Left ventricle myocardium superior (tissue), 1 donor: ENCODE measurements at regions not wholly inside any gene's neighbourhood (a gene's known extent, or its start where the extent isn't known, plus 50 kb on each side); places are given as distances from the start of the nearest gene placed in this dataset.
"Not testable (repeated sequence)": the region's sequence is repeated elsewhere in the genome, so short reads cannot be mapped to it uniquely, and the experiment has no call there.

Source experiments
- ATAC-seq: fragments of 200-7000 bp; cut with Tn5 transposase; one replicate; pipeline ENCODE4 v1.9.1; 2020; ENCODE audit warnings: mild to moderate bottlenecking, moderate library complexity
- DNase-seq: peaks from one replicate; pipeline ENCODE4 v3.0.0-alpha.2; 2020
- intact Hi-C: fragments of 100-400 bp; cut with micrococcal nuclease; formaldehyde crosslinking; loops from one replicate; pipeline ENCODE4 v1.11.0; 2022
- donor health status: DM: no; HTN: yes; CAD: no; lungs with severe emphysema.

GRCh38 chrX:13482746-13483541 lies 86.5 kb upstream of the EGFL6 start:
- intact Hi-C loops: loop anchor here (10.0 kb wide), 3 partner anchors 358 to 538 kb away; partner anchors contain the start of gene TMSB4X
- DNase-seq (no peak), ATAC-seq (no peak)

DNA sequence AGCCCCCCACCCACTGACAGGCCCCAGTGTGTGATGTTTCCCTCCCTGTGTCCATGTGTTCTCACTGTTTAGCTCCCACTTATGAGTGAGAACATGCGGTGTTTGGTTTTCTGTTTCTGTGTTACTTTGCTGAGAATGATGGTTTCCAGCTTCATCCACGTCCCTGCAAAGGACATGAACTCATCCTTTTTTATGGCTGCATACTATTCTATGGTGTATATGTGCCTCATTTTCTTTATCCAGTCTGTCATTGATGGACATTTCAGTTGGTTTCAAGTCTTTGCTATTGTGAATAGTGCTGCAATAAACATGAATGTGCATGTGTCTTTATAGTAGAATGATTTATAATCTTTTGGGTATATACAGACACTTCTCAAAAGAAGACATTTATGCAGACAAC lies 88.6 kb upstream of the EGFL6 start:
- intact Hi-C loops: loop anchor here (10.0 kb wide), 3 partner anchors 356 to 536 kb away; partner anchors contain the start of gene TMSB4X
- not testable (repeated sequence) for DNase-seq, ATAC-seq

- intact Hi-C loops: no loop called here
- ATAC-seq: peak; percentile 91
Observed at GRCh38 chrX:13479452-13479813, 90.0 kb upstream of the EGFL6 start.

GRCh38 chrX:13478740-13479451 lies 90.5 kb upstream of the EGFL6 start:
- intact Hi-C loops: no loop called here
- peak; percentile 27 for DNase-seq
- ATAC-seq: peak; percentile 88

More at GRCh38 chrX:13479452-13479813, 90.0 kb upstream of the EGFL6 start:
- DNase-seq: no peak

GRCh38 chrX:13476384-13476783 lies 93.0 kb upstream of the EGFL6 start:
- no peak for DNase-seq
- no peak for ATAC-seq
- intact Hi-C loops: no loop called here

GRCh38 chrX:13474164-13474516 lies 95.3 kb upstream of the EGFL6 start:
- no peak for DNase-seq
- ATAC-seq: no peak
- intact Hi-C loops: no loop called here

DNA sequence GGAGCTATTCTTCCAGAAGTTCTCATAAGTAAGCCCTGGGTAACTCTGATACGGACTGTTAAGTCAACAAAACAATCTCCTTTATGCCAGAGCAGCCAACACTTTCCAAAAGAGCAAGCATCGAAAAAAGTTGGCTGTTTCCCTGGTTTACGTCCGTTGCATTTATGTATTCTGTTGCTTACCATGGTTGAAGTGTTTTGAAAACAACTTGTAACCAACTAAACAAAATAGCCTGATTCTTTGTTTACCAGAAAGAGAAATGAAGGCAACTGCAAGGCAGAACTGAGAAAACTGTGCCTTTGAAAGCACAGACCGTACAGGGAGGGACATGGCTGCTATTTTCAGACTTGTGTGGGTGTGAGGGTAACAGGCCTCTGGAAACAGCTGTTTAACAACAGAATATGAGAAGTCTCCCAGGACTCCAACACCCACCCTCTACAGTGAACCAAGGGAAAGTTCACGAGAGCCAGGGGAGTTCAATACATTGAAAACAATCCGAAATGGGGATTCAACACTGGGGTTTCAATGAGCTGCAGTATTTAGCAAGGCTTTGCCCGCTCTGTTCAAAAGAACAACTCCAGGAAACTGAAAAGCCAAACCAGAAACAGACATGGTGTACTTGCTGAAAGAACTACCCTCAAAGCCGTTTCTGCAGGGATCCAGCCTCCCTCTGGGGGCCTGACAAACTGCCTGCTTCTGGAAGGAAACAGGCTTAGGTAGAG lies 95.8 kb upstream of the EGFL6 start:
- ATAC-seq: peak; percentile 89
- no peak for DNase-seq
- intact Hi-C loops: no loop called here

- DNase-seq (no peak), ATAC-seq (no peak)
- intact Hi-C loops: no loop called here
Observed at GRCh38 chrX:13472975-13473374, 96.4 kb upstream of the EGFL6 start.

- intact Hi-C loops: no loop called here
- ATAC-seq (no peak), DNase-seq (no peak)
Observed at GRCh38 chrX:13471269-13471668, 98.1 kb upstream of the EGFL6 start.

- intact Hi-C loops: no loop called here
- DNase-seq (no peak), ATAC-seq (no peak)
Observed at GRCh38 chrX:13470685-13470977, 98.8 kb upstream of the EGFL6 start.

DNA sequence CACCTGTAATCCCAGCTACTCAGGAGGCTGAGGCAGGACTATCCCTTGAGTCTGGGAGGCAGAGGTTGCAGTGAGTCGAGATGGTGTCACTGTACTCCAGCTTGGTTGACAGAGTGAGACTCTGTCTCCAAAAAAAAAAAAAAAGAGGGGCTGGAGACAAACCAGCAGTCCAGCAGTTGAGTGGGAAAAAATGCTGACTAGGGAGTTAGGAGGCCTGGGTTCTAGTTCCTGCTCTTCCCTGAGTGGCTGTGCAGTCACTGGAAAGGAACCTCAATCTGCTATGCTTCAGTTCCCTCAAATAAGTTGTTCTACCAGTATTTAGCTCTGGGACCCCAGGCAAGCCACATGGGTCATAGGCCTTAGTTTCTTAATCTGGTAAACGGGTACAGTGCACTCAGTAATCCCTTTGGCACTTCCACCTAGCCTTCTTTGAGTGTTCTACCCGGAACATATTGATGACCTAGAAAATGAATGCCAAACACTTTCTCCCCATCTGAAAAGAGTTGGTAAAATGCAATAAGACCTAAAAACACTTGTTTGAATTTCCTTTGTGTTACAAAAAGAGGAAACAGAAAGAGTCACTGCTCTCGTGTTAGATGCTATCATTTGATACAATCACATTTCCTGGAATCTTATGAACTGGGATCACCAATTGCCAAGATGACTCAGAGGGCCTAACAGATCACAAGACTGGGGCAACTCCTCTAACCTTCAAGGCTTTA lies 99.3 kb upstream of the EGFL6 start:
- DNase-seq (no peak), ATAC-seq (no peak)
- intact Hi-C loops: no loop called here

DNA sequence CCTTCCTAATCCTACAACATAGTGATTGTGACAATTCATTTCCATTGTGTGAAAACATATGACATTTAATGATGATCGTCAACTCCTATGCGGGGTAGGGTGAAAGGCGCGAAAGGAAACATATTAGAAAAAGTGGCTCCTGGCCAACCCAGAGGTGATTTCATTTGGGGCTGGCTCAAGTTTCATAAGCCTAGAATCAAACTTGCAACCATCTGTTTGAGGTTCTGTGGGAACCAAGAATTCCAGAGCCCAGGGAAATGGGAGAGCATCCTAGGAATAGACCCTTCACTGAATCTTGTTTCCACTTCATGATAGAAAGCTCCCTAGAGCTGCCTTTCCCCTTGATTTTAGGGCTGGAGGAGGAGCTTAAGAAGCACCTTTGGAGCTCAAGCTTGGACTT lies 101.3 kb upstream of the EGFL6 start:
- DNase-seq: no peak
- ATAC-seq: no peak

DNA sequence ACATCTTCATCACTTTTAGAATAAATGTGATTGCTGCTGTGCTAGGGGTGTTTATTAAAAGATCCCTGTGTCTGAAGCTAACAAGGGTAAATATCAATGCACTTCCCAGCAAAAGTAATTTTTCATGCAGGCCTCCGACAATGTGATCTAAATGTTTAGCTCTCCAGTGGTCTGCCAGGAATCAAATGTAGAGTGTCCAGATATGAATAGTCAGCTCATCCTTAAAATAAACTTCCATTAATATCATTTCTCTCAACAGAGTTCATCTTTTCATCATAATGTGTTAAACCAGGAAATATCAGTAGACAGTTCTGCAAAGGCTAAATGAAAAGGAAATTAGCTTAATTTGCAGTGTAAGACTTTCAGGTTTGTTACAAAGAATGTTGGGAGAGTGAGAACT lies 102.2 kb upstream of the EGFL6 start:
- DNase-seq (no peak), ATAC-seq (no peak)
- intact Hi-C loops: no loop called here

More for the DNA sequence above, 101.3 kb upstream of the EGFL6 start:
- intact Hi-C loops: no loop called here

GRCh38 chrX:13464599-13465275 lies 104.7 kb upstream of the EGFL6 start:
- ATAC-seq (no peak), DNase-seq (no peak)
- intact Hi-C loops: no loop called here

- DNase-seq: peak; percentile 41
- intact Hi-C loops: no loop called here
- ATAC-seq: peak; percentile 92
Observed at GRCh38 chrX:13463608-13464007, 105.8 kb upstream of the EGFL6 start.

DNA sequence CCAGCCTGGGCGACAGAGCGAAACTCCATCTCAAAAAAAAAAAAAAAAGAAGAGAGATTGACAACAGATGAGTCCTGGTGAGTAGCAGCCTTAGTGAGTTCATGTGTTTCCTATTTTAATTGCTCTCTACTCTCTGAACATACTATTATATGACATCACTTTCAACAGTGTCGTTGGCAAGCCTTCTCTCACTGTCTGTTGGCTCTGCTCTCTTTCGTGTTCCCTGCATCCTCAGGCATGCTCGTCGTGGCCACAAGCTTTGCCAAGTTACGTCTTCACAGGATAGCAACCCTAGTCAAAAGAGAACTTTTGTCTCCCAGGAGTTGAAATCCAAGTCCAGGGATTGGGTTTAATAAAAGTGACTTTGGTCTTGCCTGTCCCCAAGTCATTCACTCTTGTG lies 117.1 kb upstream of the EGFL6 start:
- ATAC-seq (peak; percentile 20), DNase-seq (no peak)
- intact Hi-C loops: no loop called here

DNA sequence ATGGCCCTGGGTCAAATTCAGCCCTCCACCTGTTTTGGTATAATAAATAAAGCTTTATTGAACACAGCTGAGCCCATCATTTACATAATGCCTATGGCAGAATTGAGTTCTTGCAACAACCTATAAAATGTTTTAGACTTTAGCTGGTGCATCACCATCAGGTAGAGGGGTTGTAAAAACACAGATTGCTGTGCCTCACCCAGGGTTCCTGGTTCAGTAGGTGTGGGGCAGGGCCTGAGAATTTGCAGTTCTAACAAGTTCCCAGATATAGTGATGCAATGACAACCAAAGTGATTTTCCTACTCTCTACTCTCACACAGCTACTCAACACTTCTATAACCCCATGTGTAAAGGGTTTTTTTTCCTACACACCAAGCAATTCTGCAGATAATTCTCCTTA lies 120.0 kb upstream of the EGFL6 start:
- DNase-seq (no peak), ATAC-seq (no peak)
- intact Hi-C loops: no loop called here

- DNase-seq (no peak), ATAC-seq (no peak)
Observed at GRCh38 chrX:13448941-13449340, 120.5 kb upstream of the EGFL6 start.

GRCh38 chrX:13441608-13442007 lies 121.8 kb upstream of the ATXN3L start:
- intact Hi-C loops, ATAC-seq, DNase-seq: not testable (repeated sequence)

More at GRCh38 chrX:13448941-13449340, 120.5 kb upstream of the EGFL6 start:
- intact Hi-C loops: no loop called here
